Transverse colon (tissue), 4 donors: ENCODE measurements at regions not wholly inside any gene's neighbourhood (a gene's known extent, or its start where the extent isn't known, plus 50 kb on each side); places are given as distances from the start of the nearest gene placed in this dataset.

ENCODE experiments used
- DNase-seq: peaks from one replicate; pipeline ENCODE4 v3.0.0-alpha.2; 2019
- H3K27ac ChIP-seq, 4 donors: fragments of 200-600 bp; sonication (generic); 2 replicates each; pipeline ENCODE4 v1.5.1; 2016 to 2018; ENCODE audit warnings: inconsistent platforms in 4 of 4
- H3K27me3 ChIP-seq: fragments of 200-600 bp; sonication (generic); 2 replicates; pipeline ENCODE4 v1.5.1; 2017; ENCODE audit warnings: inconsistent platforms
- H3K36me3 ChIP-seq, 4 donors: fragments of 200-600 bp; sonication (generic); 2 replicates each; pipeline ENCODE4 v1.5.1; 2017 to 2019; ENCODE audit warnings: inconsistent platforms in 4 of 4
- H3K4me1 ChIP-seq, 4 donors: fragments of 200-600 bp; sonication (generic); 2 replicates each; pipeline ENCODE4 v1.5.1; 2017 to 2020; ENCODE audit warnings: inconsistent platforms in 4 of 4
- H3K4me3 ChIP-seq, 4 donors: fragments of 200-600 bp; sonication (generic); 1 replicate in 1 of 4; 2 replicates in 3 of 4; pipeline versions ENCODE4 v1.5.1 to v1.6.1; 2017 to 2019; ENCODE audit warnings: inconsistent platforms in 4 of 4
- H3K9me3 ChIP-seq, 2 donors: fragments of 200-600 bp; sonication (generic); 2 replicates each; pipeline ENCODE4 v1.5.1; 2017 to 2019; ENCODE audit warnings: inconsistent platforms in 2 of 2
- CTCF ChIP-seq, 5 experiments: fragments of 200-600 bp in 3 of 5; fragments of 450-650 bp in 2 of 5; sonication (generic) in 3 of 5; IDR thresholded peaks; 1 replicate in 2 of 5; 2 replicates in 3 of 5; pipeline ENCODE4 v1.5.1; 2016 to 2017; ENCODE audit warnings: antibody characterized with exemption in 5 of 5, inconsistent platforms in 3 of 5, mild to moderate bottlenecking in 2 of 5, moderate library complexity in 1 of 5
- EP300 ChIP-seq: sonication (generic); formaldehyde crosslinking; IDR thresholded peaks from one replicate; pipeline ENCODE4 v1.6.1; 2017; ENCODE audit warnings: antibody characterized with exemption, low read depth
- POLR2A ChIP-seq: fragments of 450-650 bp; IDR thresholded peaks from one replicate; pipeline ENCODE4 v1.6.1; 2016; ENCODE audit warnings: antibody characterized with exemption, mild to moderate bottlenecking, moderate library complexity
- POLR2AphosphoS5 ChIP-seq, 3 donors: sonication (generic); formaldehyde crosslinking; IDR thresholded peaks; one replicate each; pipeline ENCODE4 v1.6.1; 2016; ENCODE audit warnings: antibody characterized with exemption in 3 of 3
- WGBS, 2 donors: methylation state at CpG; one replicate each; pipeline ENCODE4 v1.1.5; 2018; ENCODE audit warnings: low coverage in 1 of 2; 5-methylcytosine and 5-hydroxymethylcytosine counted together
- in situ Hi-C, 4 donors: fragments of 200-750 bp; cut with MboI; loops; one replicate each; pipeline versions ENCODE4 v1.15.0 to v1.15.1; 2017; ENCODE audit warnings: low sequenced_read_pairs in 3 of 4, low pct_ligation_motif_present in 1 of 4, low pct_unique_long_range_greater_than_20kb in 1 of 4
- intact Hi-C: fragments of 100-400 bp; cut with DNase I; formaldehyde crosslinking; loops from one replicate; pipeline ENCODE4 v1.15.1; 2023; ENCODE audit warnings: low total_unique reads

- intact Hi-C loops = no loop called here
- H3K4me1 ChIP-seq = peaks cover 0 to 20% (median 13%) of the 10 kb centered on the region in 4 donors
Observed at GRCh38 chr3:197430502-197430901, 125.3 kb downstream of the BDH1 start.

GRCh38 chr3:197428952-197429351 is 126.8 kb downstream of the BDH1 start:
- H3K4me3 ChIP-seq = no peak overlapping the region
- H3K27ac ChIP-seq = peak overlapping the region in 2 of 4 donors; percentile 4 to 38
- intact Hi-C loops = no loop called here
- peaks cover 3% of the 10 kb centered on the region for H3K27me3 ChIP-seq
- no peak for DNase-seq
- no peaks in the 10 kb centered on the region for H3K36me3 ChIP-seq
- H3K9me3 ChIP-seq = no peaks in the 10 kb centered on the region
- TF ChIP-seq POLR2AphosphoS5 (IDR thresholded peaks at IDR 0.05) (no peak), EP300 (no peak), POLR2A (no peak), CTCF (IDR thresholded peaks at IDR 0.05) (no peak)
- WGBS, 2 donors = 33 to 43% methylated on average over 7 of the region's 7 CpGs
- peaks cover 0 to 20% (median 13%) of the 10 kb centered on the region in 4 donors for H3K4me1 ChIP-seq
- in situ Hi-C loops = no loop called here

More at GRCh38 chr3:197430502-197430901, 125.3 kb downstream of the BDH1 start:
- no peaks in the 10 kb centered on the region for H3K9me3 ChIP-seq
- H3K27ac ChIP-seq = peak overlapping the region in 2 of 4 donors; percentile 29 to 36
- TF ChIP-seq EP300 (no peak), CTCF (IDR thresholded peaks at IDR 0.05) (no peak), POLR2A (no peak), POLR2AphosphoS5 (IDR thresholded peaks at IDR 0.05) (no peak)
- no peaks in the 10 kb centered on the region for H3K36me3 ChIP-seq
- no peak overlapping the region for H3K4me3 ChIP-seq
- WGBS, 2 donors = 40 to 74% methylated on average over 5 to 7 of the region's 7 CpGs
- peaks cover 3% of the 10 kb centered on the region for H3K27me3 ChIP-seq
- in situ Hi-C loops = no loop called here
- DNase-seq = no peak

- TF ChIP-seq POLR2A (no peak), POLR2AphosphoS5 (IDR thresholded peaks at IDR 0.05) (peak in 2 of 3 donors; percentile 5 to 28)
- intact Hi-C loops (no loop called here), in situ Hi-C loops (no loop called here)
- no peak overlapping the region for H3K4me3 ChIP-seq
- peaks cover 0 to 20% (median 13%) of the 10 kb centered on the region in 4 donors for H3K4me1 ChIP-seq
- H3K27me3 ChIP-seq = peaks cover 3% of the 10 kb centered on the region
- peak; percentile 79 for DNase-seq
- 14 to 18% methylated on average over 4 to 10 of the region's 10 CpGs for WGBS, 2 donors
- peak overlapping the region; percentile 4 to 57 (median 36) for H3K27ac ChIP-seq
- H3K36me3 ChIP-seq = no peaks in the 10 kb centered on the region
- no peaks in the 10 kb centered on the region for H3K9me3 ChIP-seq
Observed at GRCh38 chr3:197428117-197428801, 127.5 kb downstream of the BDH1 start.

- Histone ChIP-seq H3K4me3 (no peak overlapping the region), H3K36me3 (no peaks in the 10 kb centered on the region), H3K27ac (peak overlapping the region in 3 of 4 donors; percentile 7 to 38 (median 14)), H3K4me1 (peaks cover 0 to 14% (median 13%) of the 10 kb centered on the region in 4 donors), H3K9me3 (no peaks in the 10 kb centered on the region), H3K27me3 (peaks cover 3% of the 10 kb centered on the region)
- in situ Hi-C loops (no loop called here), intact Hi-C loops (no loop called here)
- no peak for DNase-seq
- TF ChIP-seq POLR2A (no peak), POLR2AphosphoS5 (IDR thresholded peaks at IDR 0.05) (no peak), EP300 (no peak), CTCF (IDR thresholded peaks at IDR 0.05) (no peak)
- WGBS, 2 donors = 76 to 81% methylated on average over 4 to 8 of the region's 8 CpGs
Observed at GRCh38 chr3:197427021-197427420, 128.6 kb upstream of the DLG1 start.
